SK-N-SH treated with all-trans-retinoic acid at 6 μM for 48 hours (cell line): ENCODE measurements at regions not wholly inside any gene's neighbourhood (a gene's known extent, or its start where the extent isn't known, plus 50 kb on each side); places are given as distances from the start of the nearest gene placed in this dataset.

Experiments
- ATAC-seq: fragments of 200-7000 bp; cut with Tn5 transposase; 3 replicates; pipeline ENCODE4 v1.9.1; 2020; ENCODE audit warnings: mild to moderate bottlenecking, moderate library complexity
- ARNTL ChIP-seq: fragments of 450-650 bp; formaldehyde crosslinking; IDR thresholded peaks from 2 replicates; pipeline ENCODE4 v1.5.0; 2020; ENCODE audit warnings: low read depth, mild to moderate bottlenecking, moderate library complexity, borderline replicate concordance
- BACH2 ChIP-seq: fragments of 250-450 bp; sonication (Bioruptor Pico); IDR thresholded peaks from 2 replicates; pipeline ENCODE4 v1.9.0; 2021; ENCODE audit warnings: mild to moderate bottlenecking, borderline replicate concordance
- CREB5 ChIP-seq: fragments of 250-450 bp; sonication (Bioruptor Pico); IDR thresholded peaks from 2 replicates; pipeline ENCODE4 v1.5.1; 2020; ENCODE audit warnings: low read depth, mild to moderate bottlenecking, moderate library complexity
- CSDC2 ChIP-seq: fragments of 250-450 bp; sonication (Bioruptor Pico); IDR thresholded peaks from 2 replicates; pipeline ENCODE4 v1.5.0; 2020; ENCODE audit warnings: mild to moderate bottlenecking, moderate library complexity
- ESRRG ChIP-seq: fragments of 250-450 bp; sonication (Bioruptor Pico); IDR thresholded peaks from 2 replicates; pipeline ENCODE4 v1.6.1; 2021; ENCODE audit warnings: mild to moderate bottlenecking
- GLIS3 ChIP-seq: fragments of 250-450 bp; sonication (Bioruptor Pico); IDR thresholded peaks from 2 replicates; pipeline ENCODE4 v1.5.0; 2020; ENCODE audit warnings: mild to moderate bottlenecking, moderate library complexity
- ISL1 ChIP-seq: fragments of 250-450 bp; sonication (Bioruptor Pico); IDR thresholded peaks from 2 replicates; pipeline ENCODE4 v2.1.2; 2022; ENCODE audit warnings: mild to moderate bottlenecking, moderate library complexity
- OSR1 ChIP-seq: fragments of 250-450 bp; sonication (Bioruptor Pico); IDR thresholded peaks from 2 replicates; pipeline ENCODE4 v1.8.0; 2022; ENCODE audit warnings: moderate library complexity, mild to moderate bottlenecking, inconsistent platforms
- PPARA ChIP-seq: fragments of 250-450 bp; sonication (Bioruptor Pico); IDR thresholded peaks from 2 replicates; pipeline ENCODE4 v1.5.0; 2020; ENCODE audit warnings: mild to moderate bottlenecking, borderline replicate concordance
- RARB ChIP-seq: fragments of 250-450 bp; sonication (Bioruptor Pico); IDR thresholded peaks from 2 replicates; pipeline ENCODE4 v1.8.0; 2021; ENCODE audit warnings: mild to moderate bottlenecking, moderate library complexity
- SNAI2 ChIP-seq: fragments of 250-450 bp; sonication (Bioruptor Pico); IDR thresholded peaks from 2 replicates; pipeline ENCODE4 v1.5.0; 2020; ENCODE audit warnings: mild to moderate bottlenecking, moderate library complexity
- TCF4 ChIP-seq: fragments of 250-450 bp; sonication (Bioruptor Pico); IDR thresholded peaks from 2 replicates; pipeline ENCODE4 v1.8.0; 2021; ENCODE audit warnings: mild to moderate bottlenecking, moderate library complexity, borderline replicate concordance
- TOX ChIP-seq: fragments of 250-450 bp; sonication (Bioruptor Pico); IDR thresholded peaks from 2 replicates; pipeline ENCODE4 v1.8.0; 2021; ENCODE audit warnings: mild to moderate bottlenecking, moderate library complexity, borderline replicate concordance
- ZC3H10 ChIP-seq: fragments of 250-450 bp; sonication (Bioruptor Pico); IDR thresholded peaks from 2 replicates; pipeline ENCODE4 v1.5.1; 2021; ENCODE audit warnings: mild to moderate bottlenecking, moderate library complexity
- ZFP3 ChIP-seq: fragments of 250-450 bp; sonication (Bioruptor Pico); IDR thresholded peaks from 2 replicates; pipeline ENCODE4 v1.5.0; 2020; ENCODE audit warnings: mild to moderate bottlenecking, moderate library complexity
- ZFP30 ChIP-seq: fragments of 450-650 bp; formaldehyde crosslinking; IDR thresholded peaks from 2 replicates; pipeline ENCODE4 v1.5.0; 2022; ENCODE audit warnings: mild to moderate bottlenecking, moderate library complexity
- ZNF565 ChIP-seq: fragments of 450-650 bp; formaldehyde crosslinking; conservative IDR thresholded peaks from 2 replicates; pipeline ENCODE4 v1.5.0; 2020; ENCODE audit warnings: low read depth, mild to moderate bottlenecking, moderate library complexity
- ZNF70 ChIP-seq: fragments of 450-650 bp; formaldehyde crosslinking; IDR thresholded peaks from 2 replicates; pipeline ENCODE4 v1.5.0; 2020; ENCODE audit warnings: mild to moderate bottlenecking, moderate library complexity
- ZNF8 ChIP-seq: fragments of 450-650 bp; formaldehyde crosslinking; IDR thresholded peaks from 2 replicates; pipeline ENCODE4 v1.5.0; 2020; ENCODE audit warnings: mild to moderate bottlenecking, moderate library complexity
- TF ChIP-seq, protein P1 (sequence below): fragments of 250-450 bp; sonication (Bioruptor Pico); IDR thresholded peaks from 2 replicates; pipeline ENCODE4 v1.8.0; 2021; ENCODE audit warnings: low read depth, mild to moderate bottlenecking, moderate library complexity, borderline replicate concordance
- TF ChIP-seq, protein P2 (sequence below): fragments of 250-450 bp; sonication (Bioruptor Pico); IDR thresholded peaks from 2 replicates; pipeline ENCODE4 v1.5.0; 2020; ENCODE audit warnings: mild to moderate bottlenecking, moderate library complexity
- TF ChIP-seq, protein P3 (sequence below): fragments of 250-450 bp; sonication (Bioruptor Pico); IDR thresholded peaks from 2 replicates; pipeline ENCODE4 v1.5.1; 2021; ENCODE audit warnings: mild to moderate bottlenecking, moderate library complexity

GRCh38 chr2:65798641-65799040, 366.2 kb upstream of the SPRED2 start:
- no peak for ATAC-seq
- TF ChIP-seq OSR1 (CRISPR knock-in tag) = no peak
- no peak for TF ChIP-seq ARNTL (CRISPR knock-in tag)
- TF ChIP-seq ZNF70 (CRISPR knock-in tag) = no peak
- TF ChIP-seq ZFP30 (CRISPR knock-in tag) = no peak
- TF ChIP-seq, protein P1, sequence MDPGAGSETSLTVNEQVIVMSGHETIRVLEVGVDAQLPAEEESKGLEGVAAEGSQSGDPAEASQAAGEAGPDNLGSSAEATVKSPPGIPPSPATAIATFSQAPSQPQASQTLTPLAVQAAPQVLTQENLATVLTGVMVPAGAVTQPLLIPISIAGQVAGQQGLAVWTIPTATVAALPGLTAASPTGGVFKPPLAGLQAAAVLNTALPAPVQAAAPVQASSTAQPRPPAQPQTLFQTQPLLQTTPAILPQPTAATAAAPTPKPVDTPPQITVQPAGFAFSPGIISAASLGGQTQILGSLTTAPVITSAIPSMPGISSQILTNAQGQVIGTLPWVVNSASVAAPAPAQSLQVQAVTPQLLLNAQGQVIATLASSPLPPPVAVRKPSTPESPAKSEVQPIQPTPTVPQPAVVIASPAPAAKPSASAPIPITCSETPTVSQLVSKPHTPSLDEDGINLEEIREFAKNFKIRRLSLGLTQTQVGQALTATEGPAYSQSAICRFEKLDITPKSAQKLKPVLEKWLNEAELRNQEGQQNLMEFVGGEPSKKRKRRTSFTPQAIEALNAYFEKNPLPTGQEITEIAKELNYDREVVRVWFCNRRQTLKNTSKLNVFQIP (CRISPR knock-in tag) = no peak
- no peak for TF ChIP-seq TOX (CRISPR knock-in tag)
- no peak for TF ChIP-seq TCF4 (CRISPR knock-in tag)
- TF ChIP-seq GLIS3 = no peak
- no peak for TF ChIP-seq ZFP3 (CRISPR knock-in tag)
- no peak for TF ChIP-seq ZNF8
- no peak for TF ChIP-seq ESRRG
- TF ChIP-seq CSDC2 = no peak
- no peak for TF ChIP-seq ZC3H10 (CRISPR knock-in tag)
- no peak for TF ChIP-seq ZNF565
- no peak for TF ChIP-seq RARB (CRISPR knock-in tag)
- TF ChIP-seq ISL1 (CRISPR knock-in tag) = no peak
- TF ChIP-seq, all 23 proteins: peak for 0

- ATAC-seq = no peak
- TF ChIP-seq BACH2 (CRISPR knock-in tag) (no peak), ZFP30 (CRISPR knock-in tag) (no peak), GLIS3 (no peak), ESRRG (no peak), TOX (CRISPR knock-in tag) (no peak), TCF4 (CRISPR knock-in tag) (no peak), ISL1 (CRISPR knock-in tag) (no peak), OSR1 (CRISPR knock-in tag) (no peak), PPARA (CRISPR knock-in tag) (no peak), CREB5 (CRISPR knock-in tag) (no peak), ARNTL (CRISPR knock-in tag) (no peak), RARB (CRISPR knock-in tag) (no peak), SNAI2 (no peak), ZNF8 (no peak)
- TF ChIP-seq, protein P2, sequence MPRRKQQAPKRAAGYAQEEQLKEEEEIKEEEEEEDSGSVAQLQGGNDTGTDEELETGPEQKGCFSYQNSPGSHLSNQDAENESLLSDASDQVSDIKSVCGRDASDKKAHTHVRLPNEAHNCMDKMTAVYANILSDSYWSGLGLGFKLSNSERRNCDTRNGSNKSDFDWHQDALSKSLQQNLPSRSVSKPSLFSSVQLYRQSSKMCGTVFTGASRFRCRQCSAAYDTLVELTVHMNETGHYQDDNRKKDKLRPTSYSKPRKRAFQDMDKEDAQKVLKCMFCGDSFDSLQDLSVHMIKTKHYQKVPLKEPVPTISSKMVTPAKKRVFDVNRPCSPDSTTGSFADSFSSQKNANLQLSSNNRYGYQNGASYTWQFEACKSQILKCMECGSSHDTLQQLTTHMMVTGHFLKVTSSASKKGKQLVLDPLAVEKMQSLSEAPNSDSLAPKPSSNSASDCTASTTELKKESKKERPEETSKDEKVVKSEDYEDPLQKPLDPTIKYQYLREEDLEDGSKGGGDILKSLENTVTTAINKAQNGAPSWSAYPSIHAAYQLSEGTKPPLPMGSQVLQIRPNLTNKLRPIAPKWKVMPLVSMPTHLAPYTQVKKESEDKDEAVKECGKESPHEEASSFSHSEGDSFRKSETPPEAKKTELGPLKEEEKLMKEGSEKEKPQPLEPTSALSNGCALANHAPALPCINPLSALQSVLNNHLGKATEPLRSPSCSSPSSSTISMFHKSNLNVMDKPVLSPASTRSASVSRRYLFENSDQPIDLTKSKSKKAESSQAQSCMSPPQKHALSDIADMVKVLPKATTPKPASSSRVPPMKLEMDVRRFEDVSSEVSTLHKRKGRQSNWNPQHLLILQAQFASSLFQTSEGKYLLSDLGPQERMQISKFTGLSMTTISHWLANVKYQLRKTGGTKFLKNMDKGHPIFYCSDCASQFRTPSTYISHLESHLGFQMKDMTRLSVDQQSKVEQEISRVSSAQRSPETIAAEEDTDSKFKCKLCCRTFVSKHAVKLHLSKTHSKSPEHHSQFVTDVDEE (CRISPR knock-in tag) = no peak
- TF ChIP-seq, protein P3, sequence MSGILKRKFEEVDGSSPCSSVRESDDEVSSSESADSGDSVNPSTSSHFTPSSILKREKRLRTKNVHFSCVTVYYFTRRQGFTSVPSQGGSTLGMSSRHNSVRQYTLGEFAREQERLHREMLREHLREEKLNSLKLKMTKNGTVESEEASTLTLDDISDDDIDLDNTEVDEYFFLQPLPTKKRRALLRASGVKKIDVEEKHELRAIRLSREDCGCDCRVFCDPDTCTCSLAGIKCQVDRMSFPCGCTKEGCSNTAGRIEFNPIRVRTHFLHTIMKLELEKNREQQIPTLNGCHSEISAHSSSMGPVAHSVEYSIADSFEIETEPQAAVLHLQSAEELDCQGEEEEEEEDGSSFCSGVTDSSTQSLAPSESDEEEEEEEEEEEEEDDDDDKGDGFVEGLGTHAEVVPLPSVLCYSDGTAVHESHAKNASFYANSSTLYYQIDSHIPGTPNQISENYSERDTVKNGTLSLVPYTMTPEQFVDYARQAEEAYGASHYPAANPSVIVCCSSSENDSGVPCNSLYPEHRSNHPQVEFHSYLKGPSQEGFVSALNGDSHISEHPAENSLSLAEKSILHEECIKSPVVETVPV (CRISPR knock-in tag) = no peak
- TF ChIP-seq, protein P1 (CRISPR knock-in tag) = no peak
These were observed 362.6 kb upstream of the SPRED2 start for GRCh38 chr2:65794994-65795393.

GRCh38 chr2:65791404-65791975, 359.1 kb upstream of the SPRED2 start:
- ATAC-seq = no peak
- TF ChIP-seq CSDC2 (no peak), PPARA (CRISPR knock-in tag) (no peak), OSR1 (CRISPR knock-in tag) (no peak), ZFP30 (CRISPR knock-in tag) (no peak), CREB5 (CRISPR knock-in tag) (no peak), ZNF70 (CRISPR knock-in tag) (no peak), ZNF565 (no peak), TCF4 (CRISPR knock-in tag) (no peak), ARNTL (CRISPR knock-in tag) (no peak), GLIS3 (no peak), TOX (CRISPR knock-in tag) (no peak)
- TF ChIP-seq, protein P1 (CRISPR knock-in tag) = no peak
- TF ChIP-seq, protein P3 (CRISPR knock-in tag) = no peak
